Stimulated activated CD8-positive, alpha-beta memory T cell treated with anti-CD3 and anti-CD28 coated beads, Interleukin-12 subunit alpha, Interleukin-12 subunit beta, amount 100 ng/mL, for 24 hours (primary cell): ENCODE measurements at regions not wholly inside any gene's neighbourhood (a gene's known extent, or its start where the extent isn't known, plus 50 kb on each side); places are given as distances from the start of the nearest gene placed in this dataset.
"Not testable (repeated sequence)": the region's sequence is repeated elsewhere in the genome, so short reads cannot be mapped to it uniquely, and the experiment has no call there.

Experiments used
- DNase-seq: peaks from one replicate; pipeline ENCODE4 v3.0.0-alpha.2; 2020; ENCODE audit errors: extremely low read depth

- DNase-seq: no peak
Observed at GRCh38 chr5:90066920-90067319, 342.6 kb downstream of the CETN3 start.

GRCh38 chr5:90056911-90057705, 352.4 kb downstream of the CETN3 start:
- DNase-seq: no peak

GRCh38 chr5:90055831-90056328, 353.7 kb downstream of the CETN3 start:
- no peak for DNase-seq

GRCh38 chr5:90054612-90055011, 354.9 kb downstream of the CETN3 start:
- DNase-seq: no peak

- DNase-seq: no peak
Observed at GRCh38 chr5:90051756-90052155, 357.8 kb downstream of the CETN3 start.

- DNase-seq: no peak
Observed at GRCh38 chr5:90050103-90050502, 359.5 kb downstream of the CETN3 start.

GRCh38 chr5:90047113-90047512, 362.4 kb downstream of the CETN3 start:
- DNase-seq: no peak

GRCh38 chr5:90040082-90040481, 369.5 kb downstream of the CETN3 start:
- DNase-seq: not testable (repeated sequence)

- no peak for DNase-seq
Observed at GRCh38 chr5:90037646-90038045, 371.9 kb downstream of the CETN3 start.

- no peak for DNase-seq
Observed at GRCh38 chr5:90022711-90023053, 386.9 kb downstream of the CETN3 start.

GRCh38 chr5:90022002-90022710, 387.4 kb downstream of the CETN3 start:
- DNase-seq: no peak

GRCh38 chr5:90020575-90021538, 388.7 kb downstream of the CETN3 start:
- DNase-seq: no peak

GRCh38 chr5:90017239-90017638, 392.3 kb downstream of the CETN3 start:
- no peak for DNase-seq

GRCh38 chr5:90015584-90016018, 394.0 kb downstream of the CETN3 start:
- no peak for DNase-seq

- no peak for DNase-seq
Observed at GRCh38 chr5:90014420-90014819, 395.1 kb downstream of the CETN3 start.

- DNase-seq: no peak
Observed at GRCh38 chr5:90000351-90000750, 409.2 kb downstream of the CETN3 start.

- no peak for DNase-seq
Observed at GRCh38 chr5:89998519-89999305, 410.8 kb downstream of the CETN3 start.

- no peak for DNase-seq
Observed at GRCh38 chr5:89996890-89997289, 412.7 kb downstream of the CETN3 start.

- DNase-seq: no peak
Observed at GRCh38 chr5:89996335-89996734, 413.2 kb downstream of the CETN3 start.

- no peak for DNase-seq
Observed at GRCh38 chr5:89994266-89994665, 415.3 kb downstream of the CETN3 start.

GRCh38 chr5:89992201-89992600, 417.4 kb downstream of the CETN3 start:
- no peak for DNase-seq
